WERI-Rb-1 (cell line): ENCODE measurements at regions not wholly inside any gene's neighbourhood (a gene's known extent, or its start where the extent isn't known, plus 50 kb on each side); places are given as distances from the start of the nearest gene placed in this dataset.
"Not testable (repeated sequence)": the region's sequence is repeated elsewhere in the genome, so short reads cannot be mapped to it uniquely, and the experiment has no call there.

ENCODE experiments used
- DNase-seq: peaks from one replicate; pipeline ENCODE4 v3.0.0-alpha.2; 2020
- H3K27ac ChIP-seq: fragments of 250-450 bp; sonication (Bioruptor Pico); 2 replicates; pipeline ENCODE4 v1.5.1; 2020; ENCODE audit warnings: mild to moderate bottlenecking, moderate library complexity
- H3K27me3 ChIP-seq: fragments of 250-450 bp; sonication (Bioruptor Pico); 2 replicates; pipeline ENCODE4 v1.5.1; 2021; ENCODE audit warnings: mild to moderate bottlenecking, low read depth, moderate library complexity; ENCODE audit not compliant: insufficient read depth, severe bottlenecking
- H3K36me3 ChIP-seq: fragments of 250-450 bp; sonication (Bioruptor Pico); 2 replicates; pipeline ENCODE4 v1.5.1; 2020; ENCODE audit warnings: mild to moderate bottlenecking, moderate library complexity
- H3K4me3 ChIP-seq: 2 replicates; pipeline ENCODE4 v1.5.1; 2011; ENCODE audit warnings: low read depth, mild to moderate bottlenecking, control low read depth, low read length
- H3K9me3 ChIP-seq: fragments of 250-450 bp; sonication (Bioruptor Pico); 2 replicates; pipeline ENCODE4 v1.5.1; 2021; ENCODE audit warnings: mild to moderate bottlenecking, moderate library complexity; ENCODE audit not compliant: severe bottlenecking
- TF ChIP-seq, protein P1 (sequence below): IDR thresholded peaks from 2 replicates; pipeline ENCODE4 v1.5.1; 2011; ENCODE audit warnings: low read depth, mild to moderate bottlenecking, control low read depth, inconsistent platforms, low read length

DNA sequence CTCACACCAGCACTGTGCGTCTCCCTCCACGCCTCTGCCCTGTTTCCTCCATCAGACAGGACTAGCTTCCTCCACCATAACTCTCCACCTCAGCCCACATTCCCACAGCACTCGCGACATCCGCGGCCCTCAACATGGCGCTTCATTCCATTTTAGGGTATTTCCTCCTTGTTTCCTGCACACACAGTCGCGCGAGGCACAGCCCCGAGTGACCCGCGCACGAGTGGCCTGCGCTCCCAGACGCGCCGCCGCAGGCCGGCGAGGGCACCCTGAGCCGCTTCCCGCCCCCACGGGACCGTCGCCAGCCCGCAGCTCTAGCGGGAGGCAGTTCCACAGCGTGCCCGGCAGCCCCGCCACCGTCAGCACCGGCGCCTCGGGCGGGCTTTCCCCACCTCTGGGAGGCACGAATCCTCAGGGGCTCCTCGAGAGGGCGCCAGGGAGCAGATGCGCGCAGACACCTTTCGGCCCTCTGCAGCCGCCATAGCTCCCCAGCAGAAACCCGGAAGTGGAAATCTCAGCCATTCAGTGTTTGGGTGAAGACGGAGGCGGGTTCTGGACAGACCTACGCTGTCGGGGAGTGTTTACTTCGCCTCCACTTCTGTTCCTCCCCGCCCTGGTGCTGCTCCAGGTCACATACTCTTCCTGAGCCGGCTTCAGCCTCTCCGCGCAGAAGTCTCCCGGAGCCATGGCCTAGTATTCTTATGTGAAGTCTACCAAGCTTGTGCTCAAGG is 136.6 kb downstream of the FOXD4L6 start:
- Histone ChIP-seq H3K27ac (peak overlapping the region; percentile 90), H3K4me3 (peak overlapping the region; percentile 87)
- H3K27me3 ChIP-seq, H3K36me3 ChIP-seq, H3K9me3 ChIP-seq: not testable (repeated sequence)
- DNase-seq, result peak; percentile 98
- TF ChIP-seq, protein P1, sequence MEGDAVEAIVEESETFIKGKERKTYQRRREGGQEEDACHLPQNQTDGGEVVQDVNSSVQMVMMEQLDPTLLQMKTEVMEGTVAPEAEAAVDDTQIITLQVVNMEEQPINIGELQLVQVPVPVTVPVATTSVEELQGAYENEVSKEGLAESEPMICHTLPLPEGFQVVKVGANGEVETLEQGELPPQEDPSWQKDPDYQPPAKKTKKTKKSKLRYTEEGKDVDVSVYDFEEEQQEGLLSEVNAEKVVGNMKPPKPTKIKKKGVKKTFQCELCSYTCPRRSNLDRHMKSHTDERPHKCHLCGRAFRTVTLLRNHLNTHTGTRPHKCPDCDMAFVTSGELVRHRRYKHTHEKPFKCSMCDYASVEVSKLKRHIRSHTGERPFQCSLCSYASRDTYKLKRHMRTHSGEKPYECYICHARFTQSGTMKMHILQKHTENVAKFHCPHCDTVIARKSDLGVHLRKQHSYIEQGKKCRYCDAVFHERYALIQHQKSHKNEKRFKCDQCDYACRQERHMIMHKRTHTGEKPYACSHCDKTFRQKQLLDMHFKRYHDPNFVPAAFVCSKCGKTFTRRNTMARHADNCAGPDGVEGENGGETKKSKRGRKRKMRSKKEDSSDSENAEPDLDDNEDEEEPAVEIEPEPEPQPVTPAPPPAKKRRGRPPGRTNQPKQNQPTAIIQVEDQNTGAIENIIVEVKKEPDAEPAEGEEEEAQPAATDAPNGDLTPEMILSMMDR, result peak; percentile 88

DNA sequence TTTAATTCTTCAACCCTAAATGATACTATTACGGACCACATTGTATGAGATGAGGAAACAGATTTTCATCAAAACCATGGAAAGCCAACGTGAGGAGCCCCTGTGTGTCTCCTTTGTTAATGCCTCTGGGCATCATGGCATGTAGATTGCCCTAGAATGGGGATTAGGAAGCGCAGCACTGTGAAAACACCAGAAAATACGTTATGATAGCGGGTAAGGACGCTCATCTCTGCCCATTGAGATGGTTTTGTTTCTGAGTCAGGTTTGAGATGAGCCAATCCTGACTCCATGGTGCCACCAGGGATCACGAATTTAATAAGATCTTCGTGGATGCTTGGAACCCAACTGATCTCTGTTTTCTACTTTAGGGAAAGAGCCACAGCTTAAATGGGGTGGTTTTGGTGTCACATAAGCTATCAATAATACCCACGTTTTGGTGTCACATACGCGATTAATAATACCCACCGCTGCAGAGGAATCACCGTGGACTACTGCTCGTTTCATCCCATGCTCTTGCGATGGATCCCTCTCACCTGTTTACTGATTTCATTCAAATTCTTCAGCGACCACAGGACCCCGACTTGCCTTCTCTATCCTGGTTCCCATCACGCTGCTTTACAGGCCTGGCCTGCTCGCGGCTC is 137.3 kb downstream of the FOXD4L6 start:
- H3K9me3 ChIP-seq, H3K27me3 ChIP-seq, DNase-seq, H3K36me3 ChIP-seq: not testable (repeated sequence)
- Histone ChIP-seq H3K27ac (peak overlapping the region; percentile 90), H3K4me3 (peak overlapping the region; percentile 87)

DNA sequence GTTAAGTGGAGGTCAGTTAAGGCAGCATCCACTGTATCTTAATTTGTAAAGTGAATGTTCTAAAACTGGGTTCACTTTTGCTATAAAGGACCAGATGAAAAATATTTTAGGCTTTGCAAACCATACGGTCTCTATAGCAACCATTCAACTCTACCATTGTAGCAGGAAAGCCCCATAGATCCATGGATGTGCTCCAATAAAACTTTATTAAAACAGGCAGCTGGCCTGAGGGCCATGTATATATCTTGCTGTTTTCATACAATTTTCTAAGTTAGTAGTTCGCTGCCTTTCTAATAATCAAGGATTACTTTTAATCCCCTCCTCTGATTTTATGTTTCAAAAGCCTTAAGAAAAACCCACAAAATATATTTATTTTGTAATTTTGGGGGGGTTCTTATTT is 142.1 kb downstream of the FOXD4L6 start:
- H3K9me3 ChIP-seq, H3K27ac ChIP-seq, H3K27me3 ChIP-seq, H3K36me3 ChIP-seq, H3K4me3 ChIP-seq, DNase-seq: not testable (repeated sequence)

DNA sequence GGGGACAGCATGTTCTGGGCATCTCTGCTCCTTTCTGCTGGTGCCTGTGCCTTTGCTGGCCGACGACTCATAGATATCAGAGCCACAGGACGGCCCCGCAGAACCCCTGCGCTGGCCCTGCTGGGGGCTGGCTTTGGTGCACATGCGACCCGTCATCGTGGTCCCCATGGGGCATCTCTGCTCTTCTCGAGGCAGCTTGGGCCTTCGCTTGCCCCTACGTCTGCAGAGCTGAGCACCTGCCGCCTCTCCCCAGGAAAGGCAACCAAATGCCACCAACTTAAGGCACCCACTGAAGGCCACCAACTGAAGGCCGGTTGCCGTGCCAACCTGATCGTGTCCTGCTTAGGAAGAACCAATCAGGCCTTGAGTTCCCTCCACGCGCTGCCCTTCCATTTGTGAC is 153.1 kb downstream of the FOXD4L6 start:
- H3K4me3 ChIP-seq, H3K27me3 ChIP-seq, H3K9me3 ChIP-seq, H3K27ac ChIP-seq, H3K36me3 ChIP-seq, DNase-seq: not testable (repeated sequence)

DNA sequence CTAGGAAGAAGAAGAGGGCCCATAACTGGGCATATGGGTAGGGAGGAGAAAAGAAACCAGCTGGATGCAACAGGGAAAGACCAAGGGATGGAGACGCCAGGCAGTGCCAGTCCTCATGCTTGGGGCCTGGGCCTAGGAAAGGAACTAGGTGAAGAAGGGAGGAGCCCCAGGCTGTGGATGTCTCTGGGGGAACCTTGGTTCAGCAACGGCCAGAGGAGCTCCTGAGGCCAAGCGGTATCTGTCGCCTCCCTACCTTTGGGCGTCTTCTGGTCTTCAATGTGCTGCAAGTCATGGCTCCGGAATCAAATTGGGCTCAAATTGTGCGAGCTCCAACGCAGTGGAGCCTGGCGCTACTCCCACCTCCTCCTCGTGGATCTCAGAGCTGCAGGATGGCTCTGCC is 153.6 kb downstream of the FOXD4L6 start:
- H3K27me3 ChIP-seq, H3K36me3 ChIP-seq, H3K4me3 ChIP-seq, H3K27ac ChIP-seq, H3K9me3 ChIP-seq, DNase-seq: not testable (repeated sequence)

DNA sequence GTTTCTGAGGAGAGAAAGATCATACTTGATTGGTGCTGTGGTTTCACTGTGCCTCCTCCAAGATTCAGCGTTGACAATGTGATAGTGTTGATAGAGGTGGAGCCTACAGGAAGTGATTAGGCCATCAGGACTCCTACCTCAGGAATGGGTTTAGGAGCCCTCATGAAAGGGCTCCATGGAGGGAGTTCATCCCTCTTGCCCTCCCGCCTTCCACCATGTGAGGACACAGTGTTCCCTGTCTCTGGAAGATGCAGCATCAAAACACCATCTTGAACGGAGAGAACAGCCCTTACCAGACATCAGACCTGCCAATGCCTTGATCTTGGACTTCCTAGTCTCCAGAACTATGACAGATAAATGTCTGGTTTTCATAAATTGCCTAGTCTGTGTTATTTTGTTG is 156.7 kb downstream of the FOXD4L6 start:
- not testable (repeated sequence) for H3K27me3 ChIP-seq, H3K27ac ChIP-seq, H3K4me3 ChIP-seq, DNase-seq, H3K9me3 ChIP-seq, H3K36me3 ChIP-seq

DNA sequence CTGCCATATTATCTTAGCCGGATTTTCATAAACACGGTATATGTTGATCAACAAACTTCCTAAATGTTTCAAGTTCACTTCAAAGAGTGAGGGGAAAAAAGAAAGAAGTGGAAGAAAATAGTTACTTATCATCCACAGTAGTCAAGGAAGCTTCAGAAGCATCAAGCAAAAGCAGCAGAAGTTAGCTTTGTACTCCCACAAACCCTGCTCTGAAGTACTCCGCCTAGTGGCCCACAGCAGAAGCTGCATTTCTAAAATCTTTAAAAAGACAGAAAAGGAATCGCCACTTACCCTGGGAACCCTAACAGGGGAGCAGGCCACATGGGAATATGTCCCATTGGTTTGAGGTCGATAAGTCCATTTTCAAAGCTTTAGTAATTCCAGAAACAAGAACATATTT is 158.1 kb downstream of the FOXD4L6 start:
- not testable (repeated sequence) for H3K27me3 ChIP-seq, DNase-seq, H3K27ac ChIP-seq, H3K9me3 ChIP-seq, H3K4me3 ChIP-seq, H3K36me3 ChIP-seq

DNA sequence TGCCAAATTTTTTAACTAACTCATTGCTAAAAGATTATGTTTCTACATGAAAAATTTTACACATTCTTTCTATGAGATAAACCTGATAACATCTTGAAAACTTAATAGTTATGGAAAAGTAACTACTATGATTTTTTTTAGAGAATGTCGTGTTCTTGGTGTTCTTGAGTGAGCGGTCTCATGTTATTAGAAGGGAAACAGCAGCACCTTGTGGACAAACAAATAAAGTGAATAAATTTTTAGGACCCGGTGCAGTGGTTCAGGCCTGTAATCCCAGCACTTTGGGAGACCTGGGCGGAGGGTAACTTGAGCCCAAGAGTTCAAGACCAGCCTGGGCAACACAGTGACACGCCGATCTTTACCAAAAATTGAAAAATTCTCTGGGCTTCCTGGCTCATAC is 166.0 kb downstream of the FOXD4L6 start:
- H3K27me3 ChIP-seq, H3K27ac ChIP-seq: not testable (repeated sequence)

DNA sequence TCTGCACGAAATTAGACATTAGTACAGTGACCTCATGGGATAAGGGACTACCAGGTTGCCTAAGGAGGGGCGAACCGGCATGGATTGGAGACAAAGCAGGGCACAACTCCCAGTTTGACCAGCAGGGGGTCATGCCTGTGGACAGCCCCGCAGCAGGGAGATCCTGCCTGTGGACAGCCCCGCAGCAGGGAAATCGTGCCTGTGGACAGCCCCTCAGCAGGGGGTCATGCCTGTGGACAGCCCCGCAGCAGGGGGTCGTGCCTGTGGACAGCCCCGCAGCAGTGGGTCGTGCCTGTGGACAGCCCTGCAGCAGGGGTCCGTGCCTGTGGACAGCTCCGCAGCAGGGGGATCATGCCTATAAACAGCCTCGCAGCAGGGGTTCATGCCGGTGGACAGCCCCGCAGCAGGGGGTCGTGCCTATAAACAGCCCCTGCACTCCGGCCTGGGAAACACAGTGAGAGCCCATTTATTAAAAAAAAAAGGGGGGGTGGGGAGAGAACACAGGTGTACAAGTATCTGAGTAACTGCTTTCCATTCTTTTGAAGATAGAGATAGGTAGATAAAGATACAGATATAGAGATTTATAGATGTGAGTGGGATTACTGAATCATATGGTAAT is 176.5 kb downstream of the FOXD4L6 start:
- peak; percentile 20 for DNase-seq
- H3K27me3 ChIP-seq, H3K4me3 ChIP-seq, H3K27ac ChIP-seq, H3K36me3 ChIP-seq, H3K9me3 ChIP-seq: not testable (repeated sequence)
- TF ChIP-seq, protein P1, result peak; percentile 55

More for the DNA sequence above, 166.0 kb downstream of the FOXD4L6 start:
- not testable (repeated sequence) for H3K36me3 ChIP-seq, H3K4me3 ChIP-seq, H3K9me3 ChIP-seq, DNase-seq

DNA sequence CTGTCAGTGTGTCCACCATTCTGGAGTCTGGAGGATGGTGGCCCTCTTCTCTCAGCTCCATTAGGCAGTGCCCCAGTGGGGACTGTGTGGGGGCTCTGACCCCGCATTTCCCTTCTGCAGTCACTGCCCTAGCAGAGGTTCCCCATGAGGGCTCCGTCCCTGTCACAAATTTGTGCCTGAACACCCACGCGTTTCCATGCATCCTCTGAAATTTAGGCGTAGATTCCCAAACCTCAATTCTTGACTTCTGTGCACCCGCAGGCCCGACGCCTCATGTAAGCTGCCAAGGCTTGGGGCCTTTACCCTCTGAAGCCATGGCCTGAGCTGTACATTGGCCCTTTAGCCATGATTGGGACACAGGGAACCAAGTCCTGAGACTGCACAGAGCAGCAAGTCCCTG is 182.3 kb downstream of the FOXD4L6 start:
- H3K27me3 ChIP-seq, H3K9me3 ChIP-seq, H3K4me3 ChIP-seq, H3K27ac ChIP-seq, DNase-seq, H3K36me3 ChIP-seq: not testable (repeated sequence)

DNA sequence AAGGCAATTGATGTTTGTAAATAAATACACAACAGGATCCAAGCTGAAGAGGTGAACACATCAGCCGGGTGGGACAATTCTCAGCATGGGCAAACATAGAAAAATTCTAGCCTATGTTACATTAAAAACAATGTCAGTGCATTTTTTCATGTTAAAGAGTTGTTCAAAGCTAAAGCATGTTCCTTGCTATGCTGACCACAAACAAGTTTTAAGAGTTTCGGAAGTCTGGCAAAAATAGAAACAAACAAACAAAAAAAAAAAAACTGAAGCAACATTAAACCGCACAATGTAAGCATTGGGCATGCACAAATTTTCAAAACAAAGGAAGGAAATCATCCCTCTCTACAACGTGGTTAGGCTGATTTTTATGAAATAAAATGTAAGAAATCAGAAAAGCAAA is 185.8 kb downstream of the FOXD4L6 start:
- not testable (repeated sequence) for H3K4me3 ChIP-seq, DNase-seq, H3K36me3 ChIP-seq, H3K9me3 ChIP-seq, H3K27ac ChIP-seq, H3K27me3 ChIP-seq

DNA sequence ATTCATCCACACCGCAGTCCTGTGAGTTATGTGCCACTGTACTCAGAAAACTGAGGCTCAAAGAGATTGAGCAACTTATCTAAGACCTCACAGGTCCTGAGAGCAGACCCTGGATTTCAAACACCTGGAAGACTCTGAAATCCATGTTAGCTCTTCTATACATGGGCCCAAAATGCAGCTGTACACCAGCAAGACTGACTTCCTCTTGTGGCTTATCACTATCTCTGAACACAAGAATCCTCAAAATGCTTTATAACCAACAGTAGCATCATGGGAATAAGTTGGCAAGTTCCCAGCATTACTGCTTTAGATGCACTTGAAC is 188.6 kb downstream of the FOXD4L6 start:
- H3K36me3 ChIP-seq, DNase-seq, H3K4me3 ChIP-seq, H3K9me3 ChIP-seq, H3K27me3 ChIP-seq, H3K27ac ChIP-seq: not testable (repeated sequence)
